ENCODE measurements at regions not wholly inside any gene's neighbourhood (a gene's known extent, or its start where the extent isn't known, plus 50 kb on each side); places are given as distances from the start of the nearest gene placed in this dataset.

GRCh38 chr1:90133133-90133532, 138.2 kb downstream of the ZNF326 start:
- no peak for TF ChIP-seq POLR2AphosphoS5 (IDR thresholded peaks at IDR 0.05; ENCODE audit: borderline replicate concordance, low read depth, low read length)
- TF ChIP-seq EZH2 (IDR thresholded peaks at IDR 0.05): no peak
- no peak for TF ChIP-seq FOXP2 (optimal IDR thresholded peaks at IDR 0.05; ENCODE audit: control extremely low read depth, extremely low read length, insufficient read depth)
